Testis (tissue), 2 donors: ENCODE measurements at regions not wholly inside any gene's neighbourhood (a gene's known extent, or its start where the extent isn't known, plus 50 kb on each side); places are given as distances from the start of the nearest gene placed in this dataset.

Experiments
- DNase-seq: peaks from one replicate; pipeline ENCODE4 v3.0.0-alpha.2; 2019
- H3K27ac ChIP-seq, 2 donors: fragments of 200-600 bp; sonication (generic); one replicate each; pipeline ENCODE4 v1.5.1; 2019
- H3K27me3 ChIP-seq: fragments of 200-600 bp; sonication (generic); one replicate; pipeline ENCODE4 v1.5.1; 2019
- H3K36me3 ChIP-seq: fragments of 200-600 bp; sonication (generic); one replicate; pipeline ENCODE4 v1.5.1; 2017; ENCODE audit warnings: low read depth; ENCODE audit errors: missing control alignments
- H3K4me1 ChIP-seq: fragments of 200-600 bp; sonication (generic); one replicate; pipeline ENCODE4 v1.5.1; 2019
- H3K4me3 ChIP-seq, 2 donors: fragments of 200-600 bp; sonication (generic); one replicate each; pipeline ENCODE4 v1.5.1; 2017 to 2019
- H3K9me3 ChIP-seq: fragments of 200-600 bp; sonication (generic); one replicate; pipeline ENCODE4 v1.5.1; 2017
- CTCF ChIP-seq, 3 experiments: fragments of 450-650 bp in 2 of 3; fragments of 200-600 bp in 1 of 3; sonication (generic) in 1 of 3; IDR thresholded peaks; one replicate each; pipeline ENCODE4 v1.5.1; 2016 to 2019; ENCODE audit warnings: antibody characterized with exemption in 3 of 3, mild to moderate bottlenecking in 2 of 3, moderate library complexity in 1 of 3
- POLR2A ChIP-seq: fragments of 450-650 bp; IDR thresholded peaks from one replicate; pipeline ENCODE4 v1.6.1; 2017; ENCODE audit warnings: antibody characterized with exemption, mild to moderate bottlenecking, moderate library complexity
- WGBS, 2 donors: methylation state at CpG; one replicate each; pipeline ENCODE4 v1.1.5; 2018; 5-methylcytosine and 5-hydroxymethylcytosine counted together
- intact Hi-C: fragments of 100-400 bp; cut with DNase I; formaldehyde crosslinking; loops from one replicate; pipeline ENCODE4 v1.15.1; 2023; ENCODE audit warnings: low total_unique reads

- H3K4me3 ChIP-seq = no peak overlapping the region
- no peaks in the 10 kb centered on the region for H3K27me3 ChIP-seq
- H3K9me3 ChIP-seq = no peaks in the 10 kb centered on the region
- H3K36me3 ChIP-seq = no peaks in the 10 kb centered on the region
- H3K27ac ChIP-seq = no peak overlapping the region
- TF ChIP-seq POLR2A (no peak), CTCF (IDR thresholded peaks at IDR 0.05) (no peak)
- no peak for DNase-seq
- intact Hi-C loops = no loop called here
- no peaks in the 10 kb centered on the region for H3K4me1 ChIP-seq
- 86 to 90% methylated on average over 1 of the region's 1 CpG for WGBS, 2 donors
Measured at GRCh38 chr7:67743501-67743900, 746.9 kb downstream of the TYW1 start.

DNA sequence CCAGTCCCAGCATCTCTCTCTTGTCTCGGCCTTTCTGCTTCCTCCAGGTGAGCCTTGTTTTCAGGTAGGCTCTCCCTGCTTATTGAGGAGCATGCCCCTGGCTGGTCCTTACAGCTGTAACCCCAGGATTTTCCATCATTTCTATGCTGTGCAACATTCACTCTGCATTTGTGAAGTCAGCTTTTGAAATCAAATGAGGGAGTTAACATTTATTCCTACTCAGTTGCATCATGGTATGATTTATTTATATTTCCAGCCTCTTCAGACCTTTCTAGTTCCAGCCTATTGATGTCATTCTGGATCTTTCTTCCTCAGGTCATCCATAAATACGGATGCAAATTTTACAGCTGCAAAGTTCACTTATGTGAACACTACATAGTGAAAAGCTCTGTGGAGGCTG, 755.6 kb downstream of the TYW1 start:
- Histone ChIP-seq H3K27ac (no peak overlapping the region), H3K27me3 (no peaks in the 10 kb centered on the region), H3K4me1 (no peaks in the 10 kb centered on the region), H3K9me3 (no peaks in the 10 kb centered on the region), H3K36me3 (no peaks in the 10 kb centered on the region), H3K4me3 (no peak overlapping the region)
- WGBS, 2 donors = 90 to 95% methylated on average over 2 of the region's 2 CpGs
- intact Hi-C loops = no loop called here
- TF ChIP-seq CTCF (IDR thresholded peaks at IDR 0.05) (no peak), POLR2A (no peak)
- no peak for DNase-seq

DNA sequence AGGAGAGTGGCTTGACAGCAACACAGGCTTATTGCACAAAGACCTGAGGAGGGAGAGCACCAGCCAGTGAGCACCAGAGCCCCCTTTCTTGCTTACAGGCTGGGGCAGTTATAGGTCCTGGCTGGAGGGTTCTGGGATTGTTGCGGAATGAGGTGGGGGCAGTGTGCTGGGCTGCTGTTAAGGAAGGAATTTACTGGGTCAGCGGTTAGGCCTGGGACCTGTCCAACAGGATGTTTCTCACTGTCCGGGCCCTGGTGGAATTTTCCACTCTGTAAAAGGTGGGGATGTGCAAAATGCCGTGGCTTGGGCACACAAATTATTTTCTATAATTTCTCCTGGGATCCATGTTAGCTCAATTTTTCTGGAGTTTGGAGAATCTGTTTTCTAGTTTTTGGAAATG, 757.3 kb downstream of the TYW1 start:
- H3K27me3 ChIP-seq = no peaks in the 10 kb centered on the region
- TF ChIP-seq POLR2A (no peak), CTCF (IDR thresholded peaks at IDR 0.05) (no peak)
- WGBS, 2 donors = 52 to 74% methylated on average over 4 of the region's 4 CpGs
- peak; percentile 26 for DNase-seq
- no peak overlapping the region for H3K4me3 ChIP-seq
- no peaks in the 10 kb centered on the region for H3K9me3 ChIP-seq
- H3K27ac ChIP-seq = no peak overlapping the region
- intact Hi-C loops = no loop called here
- no peaks in the 10 kb centered on the region for H3K4me1 ChIP-seq
- H3K36me3 ChIP-seq = no peaks in the 10 kb centered on the region

DNA sequence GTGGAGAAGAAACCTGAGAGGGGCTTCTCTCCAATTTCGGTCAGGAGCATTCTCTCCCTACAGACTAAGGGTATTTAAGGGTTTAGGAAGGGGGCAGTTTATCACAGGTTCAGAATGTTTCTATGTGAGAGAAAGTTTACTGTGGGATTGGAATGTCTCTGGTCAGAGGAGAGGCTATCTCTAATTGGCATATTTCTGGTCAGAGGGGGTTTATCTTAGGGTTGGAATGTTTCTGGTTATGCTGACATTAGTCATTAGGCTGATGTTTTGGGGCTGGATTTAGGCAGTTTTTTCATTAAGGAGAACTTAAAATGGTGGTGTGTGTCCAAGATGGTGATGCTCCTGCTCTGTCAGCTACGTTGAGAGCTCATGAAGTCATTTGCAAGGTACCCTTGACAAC, 758.0 kb downstream of the TYW1 start:
- 72 to 74% methylated on average over 2 of the region's 2 CpGs for WGBS, 2 donors
- no peak for DNase-seq
- Histone ChIP-seq H3K27ac (no peak overlapping the region), H3K4me3 (no peak overlapping the region), H3K27me3 (no peaks in the 10 kb centered on the region), H3K9me3 (no peaks in the 10 kb centered on the region), H3K4me1 (no peaks in the 10 kb centered on the region), H3K36me3 (no peaks in the 10 kb centered on the region)
- no peak for TF ChIP-seq CTCF (IDR thresholded peaks at IDR 0.05)
- TF ChIP-seq POLR2A = no peak
- intact Hi-C loops = no loop called here

DNA sequence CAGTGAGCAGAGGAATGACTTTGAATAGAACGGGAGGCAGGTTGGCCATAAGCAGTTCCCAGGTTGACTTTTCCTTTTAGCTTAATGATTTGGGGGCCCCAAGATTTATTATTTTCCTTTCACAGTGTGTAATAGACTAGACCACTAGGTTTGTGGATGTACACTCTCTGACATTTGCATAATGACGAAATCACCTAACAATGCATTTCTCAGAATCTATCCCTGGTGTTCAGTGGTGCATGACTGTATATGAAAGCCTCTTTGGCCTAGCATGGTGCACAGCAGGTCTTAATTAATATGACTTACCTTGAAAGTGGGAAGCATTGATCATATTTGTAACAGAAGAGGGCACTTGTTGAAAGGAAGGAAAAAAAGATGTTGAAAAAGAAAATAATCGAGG, 761.9 kb downstream of the TYW1 start:
- H3K4me3 ChIP-seq = no peak overlapping the region
- no peaks in the 10 kb centered on the region for H3K4me1 ChIP-seq
- H3K27me3 ChIP-seq = no peaks in the 10 kb centered on the region
- TF ChIP-seq POLR2A = no peak
- no peak for TF ChIP-seq CTCF (IDR thresholded peaks at IDR 0.05)
- intact Hi-C loops = no loop called here
- 93 to 95% methylated on average over 3 of the region's 3 CpGs for WGBS, 2 donors
- DNase-seq = no peak
- no peak overlapping the region for H3K27ac ChIP-seq
- H3K9me3 ChIP-seq = no peaks in the 10 kb centered on the region
- H3K36me3 ChIP-seq = no peaks in the 10 kb centered on the region
